Transverse colon (tissue), 4 donors: ENCODE measurements at regions not wholly inside any gene's neighbourhood (a gene's known extent, or its start where the extent isn't known, plus 50 kb on each side); places are given as distances from the start of the nearest gene placed in this dataset.

Experiments
- POLR2AphosphoS5 ChIP-seq, 3 donors: sonication (generic); formaldehyde crosslinking; IDR thresholded peaks; one replicate each; pipeline ENCODE4 v1.6.1; 2016; ENCODE audit warnings: antibody characterized with exemption in 3 of 3
- TF ChIP-seq, protein P1 (sequence below), 5 experiments: fragments of 200-600 bp in 3 of 5; fragments of 450-650 bp in 2 of 5; sonication (generic) in 3 of 5; IDR thresholded peaks; 1 replicate in 2 of 5; 2 replicates in 3 of 5; pipeline ENCODE4 v1.5.1; 2016 to 2017; ENCODE audit warnings: antibody characterized with exemption in 5 of 5, inconsistent platforms in 3 of 5, mild to moderate bottlenecking in 2 of 5, moderate library complexity in 1 of 5

DNA sequence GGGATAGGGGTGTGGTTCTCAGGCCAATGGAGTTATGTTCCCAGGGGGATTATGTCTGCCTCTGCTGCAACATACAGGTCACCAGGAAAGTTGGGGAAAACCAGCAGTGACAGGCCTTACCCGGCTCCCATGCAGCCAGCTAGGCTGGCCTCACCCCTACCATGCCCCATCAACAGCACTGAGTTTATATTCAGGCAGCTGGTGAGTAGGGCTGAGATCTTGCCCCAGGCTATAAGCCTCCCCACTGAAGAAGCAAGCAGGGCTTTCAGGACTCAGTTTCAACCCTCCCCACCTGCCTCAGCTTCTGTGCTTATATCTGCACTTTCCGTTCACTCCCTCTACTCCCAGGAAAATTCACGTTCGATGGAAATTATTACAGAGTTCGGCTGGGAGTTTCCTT lies 122.4 kb upstream of the PGRMC2 start:
- TF ChIP-seq POLR2AphosphoS5 (IDR thresholded peaks at IDR 0.05), result no peak
- TF ChIP-seq, protein P1, sequence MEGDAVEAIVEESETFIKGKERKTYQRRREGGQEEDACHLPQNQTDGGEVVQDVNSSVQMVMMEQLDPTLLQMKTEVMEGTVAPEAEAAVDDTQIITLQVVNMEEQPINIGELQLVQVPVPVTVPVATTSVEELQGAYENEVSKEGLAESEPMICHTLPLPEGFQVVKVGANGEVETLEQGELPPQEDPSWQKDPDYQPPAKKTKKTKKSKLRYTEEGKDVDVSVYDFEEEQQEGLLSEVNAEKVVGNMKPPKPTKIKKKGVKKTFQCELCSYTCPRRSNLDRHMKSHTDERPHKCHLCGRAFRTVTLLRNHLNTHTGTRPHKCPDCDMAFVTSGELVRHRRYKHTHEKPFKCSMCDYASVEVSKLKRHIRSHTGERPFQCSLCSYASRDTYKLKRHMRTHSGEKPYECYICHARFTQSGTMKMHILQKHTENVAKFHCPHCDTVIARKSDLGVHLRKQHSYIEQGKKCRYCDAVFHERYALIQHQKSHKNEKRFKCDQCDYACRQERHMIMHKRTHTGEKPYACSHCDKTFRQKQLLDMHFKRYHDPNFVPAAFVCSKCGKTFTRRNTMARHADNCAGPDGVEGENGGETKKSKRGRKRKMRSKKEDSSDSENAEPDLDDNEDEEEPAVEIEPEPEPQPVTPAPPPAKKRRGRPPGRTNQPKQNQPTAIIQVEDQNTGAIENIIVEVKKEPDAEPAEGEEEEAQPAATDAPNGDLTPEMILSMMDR (IDR thresholded peaks at IDR 0.05), result no peak
